B cell (primary cell): ENCODE measurements at regions not wholly inside any gene's neighbourhood (a gene's known extent, or its start where the extent isn't known, plus 50 kb on each side); places are given as distances from the start of the nearest gene placed in this dataset.
A peak's percentile ranks its signal among the peaks of the same experiment; 100 is the strongest.
"Not testable (repeated sequence)": the region's sequence is repeated elsewhere in the genome, so short reads cannot be mapped to it uniquely, and the experiment has no call there.

Source experiments
- ATAC-seq: fragments of 200-7000 bp; cut with Tn5 transposase; one replicate; pipeline ENCODE4 v1.10.0; 2021; ENCODE audit warnings: low read depth, mild to moderate bottlenecking, moderate number of reproducible peaks, moderate library complexity
- CTCF ChIA-PET: fragments of 350-600 bp; sonication (Branson Sonifier 250); formaldehyde crosslinking; loops from one replicate; lab custom pipeline; 2021; ENCODE audit warnings: antibody characterized with exemption, inconsistent platforms; lab: Charles Lee
- POLR2A ChIA-PET: fragments of 350-600 bp; sonication (Branson Sonifier 250); formaldehyde crosslinking; loops from one replicate; lab custom pipeline; 2021; ENCODE audit warnings: antibody characterized with exemption; lab: Charles Lee
- DNase-seq: peaks from one replicate; pipeline ENCODE4 v3.0.0; 2013
- H2AFZ ChIP-seq: 2 replicates; pipeline ENCODE4 v1.6.1; 2012; ENCODE audit warnings: mild to moderate bottlenecking, low read depth, low read length; ENCODE audit not compliant: insufficient read depth, poor library complexity, severe bottlenecking
- H3K27ac ChIP-seq, 2 donors: 1 replicate in 1 of 2; 2 replicates in 1 of 2; pipeline ENCODE4 v1.5.1; 2012 to 2013; ENCODE audit warnings: low read length in 2 of 2, mild to moderate bottlenecking in 2 of 2, moderate library complexity in 1 of 2
- H3K27me3 ChIP-seq, 4 experiments: fragments of 200-600 bp in 1 of 4; sonication (generic) in 1 of 4; replicated peaks in 1 of 4; 1 replicate in 2 of 4; 2 replicates in 2 of 4; pipeline versions ENCODE4 v1.6.1 to v1.7.0; 2013 to 2016; ENCODE audit warnings: low read length in 3 of 4, mild to moderate bottlenecking in 2 of 4, mixed read lengths in 1 of 4, moderate library complexity in 1 of 4; ENCODE audit not compliant: insufficient read depth in 4 of 4, control insufficient read depth in 3 of 4; ENCODE audit errors: control extremely low read depth in 1 of 4
- H3K36me3 ChIP-seq, 2 experiments: replicated peaks in 1 of 2; 1 replicate in 1 of 2; 2 replicates in 1 of 2; pipeline versions ENCODE4 v1.6.1 to v1.7.1; 2013; ENCODE audit warnings: low read length in 1 of 2; ENCODE audit not compliant: insufficient read depth in 2 of 2, control insufficient read depth in 1 of 2; ENCODE audit errors: control extremely low read depth in 1 of 2, extremely low read depth in 1 of 2
- H3K4me1 ChIP-seq, 2 donors: fragments of 200-600 bp in 1 of 2; sonication (generic) in 1 of 2; 1 replicate in 1 of 2; 2 replicates in 1 of 2; pipeline versions ENCODE4 v1.5.1 to v1.6.1; 2013 to 2017; ENCODE audit warnings: low read length in 2 of 2; ENCODE audit not compliant: control insufficient read depth in 2 of 2, insufficient read depth in 2 of 2
- H3K4me2 ChIP-seq: replicated peaks from 2 replicates; pipeline ENCODE3; 2012; ENCODE audit warnings: mild to moderate bottlenecking, low read depth, low read length; ENCODE audit not compliant: poor library complexity, severe bottlenecking
- H3K4me3 ChIP-seq, 5 experiments: fragments of 200-600 bp in 1 of 5; sonication (generic) in 1 of 5; 1 replicate in 3 of 5; 2 replicates in 2 of 5; pipeline versions ENCODE4 v1.5.1 to v1.7.0; 2011 to 2016; ENCODE audit warnings: low read length in 4 of 5, mild to moderate bottlenecking in 4 of 5, low read depth in 2 of 5, control low read depth in 1 of 5, moderate library complexity in 1 of 5; ENCODE audit not compliant: insufficient read depth in 1 of 5; ENCODE audit errors: control extremely low read depth in 1 of 5, extremely low read depth in 1 of 5
- H3K79me2 ChIP-seq: fragments of 200-600 bp; sonication (generic); one replicate; pipeline ENCODE4 v1.6.0; 2016; ENCODE audit warnings: low read length; ENCODE audit not compliant: control insufficient read depth, insufficient read depth
- H3K9ac ChIP-seq: fragments of 200-600 bp; sonication (generic); 2 replicates; pipeline ENCODE4 v1.6.1; 2017; ENCODE audit warnings: mild to moderate bottlenecking, low read length, moderate library complexity
- H3K9me3 ChIP-seq, 3 donors: one replicate each; pipeline versions ENCODE4 v1.6.1 to v1.7.1; 2013; ENCODE audit warnings: low read length in 2 of 3; ENCODE audit not compliant: control insufficient read depth in 2 of 3, insufficient read depth in 1 of 3; ENCODE audit errors: control extremely low read depth in 1 of 3
- H4K20me1 ChIP-seq: 2 replicates; pipeline ENCODE4 v1.6.0; 2012; ENCODE audit warnings: mild to moderate bottlenecking, low read length; ENCODE audit not compliant: insufficient read depth, control insufficient read depth, poor library complexity, severe bottlenecking
- H3K27ac Mint-ChIP-seq: one replicate; pipeline ENCODE4 v1.8.0; 2021; ENCODE audit warnings: mixed read lengths
- H3K27me3 Mint-ChIP-seq: one replicate; pipeline ENCODE4 v1.8.0; 2021; ENCODE audit warnings: mixed read lengths
- H3K4me1 Mint-ChIP-seq: one replicate; pipeline ENCODE4 v1.8.0; 2021; ENCODE audit warnings: mixed read lengths
- H3K4me3 Mint-ChIP-seq: one replicate; pipeline ENCODE4 v1.8.0; 2021; ENCODE audit warnings: mixed read lengths
- H3K9me3 Mint-ChIP-seq: one replicate; pipeline ENCODE4 v1.8.0; 2022; ENCODE audit warnings: mixed read lengths; ENCODE audit not compliant: insufficient read depth
- WGBS: methylation state at CpG from one replicate; pipeline ENCODE4 v1.1.5; 2013; ENCODE audit warnings: missing lambda C conversion rate; ENCODE audit not compliant: insufficient coverage; 5-methylcytosine and 5-hydroxymethylcytosine counted together
- intact Hi-C: fragments of 100-400 bp; cut with micrococcal nuclease; formaldehyde crosslinking; loops from one replicate; pipeline ENCODE4 v1.10.0; 2022

DNA sequence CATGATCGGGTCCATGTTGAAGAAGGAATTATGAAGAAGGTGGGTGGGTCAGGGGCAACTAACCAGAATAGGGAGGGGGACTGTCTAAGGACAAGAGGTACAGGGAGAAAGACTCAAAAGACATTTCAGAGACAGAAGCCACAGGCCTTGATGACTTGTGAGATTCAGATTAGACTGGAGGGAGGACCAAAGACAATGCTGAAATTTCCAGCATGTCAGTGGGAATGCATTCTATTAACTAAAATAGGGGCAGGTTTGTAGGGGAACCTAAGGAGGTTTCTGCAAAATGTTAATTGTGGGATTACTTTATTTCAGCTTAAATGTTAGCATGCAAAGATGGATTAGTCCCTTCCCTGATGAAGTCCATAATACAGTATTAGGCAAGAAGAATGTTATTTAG, 141.6 kb upstream of the NBPF26 start:
- H2AFZ ChIP-seq, H3K79me2 ChIP-seq, H3K27me3 ChIP-seq, H4K20me1 ChIP-seq, DNase-seq, H3K4me3 Mint-ChIP-seq, H3K4me1 ChIP-seq, H3K27ac Mint-ChIP-seq, H3K36me3 ChIP-seq, ATAC-seq, H3K9me3 Mint-ChIP-seq, CTCF ChIA-PET, H3K27ac ChIP-seq, H3K9ac ChIP-seq, H3K9me3 ChIP-seq, H3K4me1 Mint-ChIP-seq, intact Hi-C loops, POLR2A ChIA-PET, H3K4me3 ChIP-seq, H3K4me2 ChIP-seq, H3K27me3 Mint-ChIP-seq: not testable (repeated sequence)
- WGBS = no CpG with 5 or more reads among the region's 1 CpG

DNA sequence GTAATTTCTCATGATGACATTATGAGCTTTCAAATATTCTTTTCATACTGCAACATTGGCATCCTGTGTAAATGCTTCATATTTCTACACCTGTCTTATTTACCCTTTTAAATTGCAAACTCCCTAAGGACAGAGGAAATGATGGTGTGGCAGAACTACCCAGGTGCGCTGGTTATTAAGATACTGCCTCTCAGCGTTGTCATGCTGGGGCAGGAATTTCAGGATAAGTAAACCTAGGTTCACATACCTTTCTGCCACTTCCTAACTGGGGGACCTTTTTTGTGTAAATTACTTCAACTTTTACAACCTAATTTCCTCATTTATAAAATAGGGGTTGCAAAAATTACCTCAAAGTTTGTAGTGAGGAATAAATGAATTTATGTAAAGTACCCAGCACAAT, 137.7 kb upstream of the NBPF26 start:
- WGBS = no CpG with 5 or more reads among the region's 2 CpGs
- DNase-seq, H3K9me3 Mint-ChIP-seq, H3K4me3 Mint-ChIP-seq, H3K27ac ChIP-seq, H3K27ac Mint-ChIP-seq, H3K27me3 ChIP-seq, ATAC-seq, H3K4me1 Mint-ChIP-seq, H3K79me2 ChIP-seq, H3K9ac ChIP-seq, H3K9me3 ChIP-seq, H3K4me2 ChIP-seq, intact Hi-C loops, H3K4me3 ChIP-seq, H2AFZ ChIP-seq, H3K4me1 ChIP-seq, CTCF ChIA-PET, H3K36me3 ChIP-seq, H4K20me1 ChIP-seq, POLR2A ChIA-PET, H3K27me3 Mint-ChIP-seq: not testable (repeated sequence)

DNA sequence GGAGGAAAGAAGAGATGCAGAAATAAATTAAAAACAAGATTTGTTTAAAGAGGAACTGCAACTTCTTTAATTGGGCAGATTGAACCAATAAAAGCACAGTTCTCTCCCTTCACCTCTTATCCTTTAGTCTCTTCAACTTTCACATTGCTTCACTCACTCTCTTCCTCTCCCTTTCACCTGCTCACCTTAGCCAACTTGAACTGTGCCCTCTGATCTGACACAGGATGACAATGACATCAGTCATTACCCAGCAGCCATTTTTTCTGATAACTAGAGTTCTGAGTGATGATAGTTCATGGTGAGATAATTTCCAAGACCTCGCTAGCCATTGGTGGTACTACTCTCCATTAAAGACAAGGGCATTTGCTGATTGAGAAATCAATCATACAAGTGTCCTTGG, 134.9 kb upstream of the NBPF26 start:
- H3K4me3 ChIP-seq, H3K4me3 Mint-ChIP-seq, H3K9me3 ChIP-seq, H3K27ac Mint-ChIP-seq, H3K27me3 Mint-ChIP-seq, H3K9ac ChIP-seq, H3K4me1 Mint-ChIP-seq, DNase-seq, ATAC-seq, H3K27me3 ChIP-seq, intact Hi-C loops, H3K4me2 ChIP-seq, CTCF ChIA-PET, H4K20me1 ChIP-seq, H3K27ac ChIP-seq, H3K36me3 ChIP-seq, H3K9me3 Mint-ChIP-seq, H2AFZ ChIP-seq, H3K79me2 ChIP-seq, H3K4me1 ChIP-seq, POLR2A ChIA-PET: not testable (repeated sequence)
- WGBS = no CpG with 5 or more reads among the region's 1 CpG

DNA sequence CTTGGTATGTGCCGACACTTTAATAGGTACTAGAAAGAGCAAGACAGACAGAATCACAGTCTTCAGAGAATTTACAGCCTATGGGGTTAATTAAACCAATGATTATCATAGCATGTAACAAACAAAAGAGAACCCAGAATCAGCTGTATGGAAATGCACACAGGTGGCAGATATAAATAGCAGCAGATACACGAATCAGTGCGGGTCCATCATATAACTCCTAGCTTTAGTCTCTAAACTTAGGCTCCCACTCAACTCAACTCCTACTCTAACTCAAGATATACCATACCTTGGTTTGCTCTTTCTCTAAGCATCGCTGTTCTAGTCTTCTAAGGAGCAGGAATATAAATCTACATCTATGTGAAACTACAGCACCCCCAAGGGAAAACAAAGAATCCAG, 132.0 kb upstream of the NBPF26 start:
- intact Hi-C loops, H3K9me3 Mint-ChIP-seq, POLR2A ChIA-PET, H3K9me3 ChIP-seq, H3K27ac ChIP-seq, H3K27ac Mint-ChIP-seq, H3K4me2 ChIP-seq, H3K27me3 Mint-ChIP-seq, H3K9ac ChIP-seq, H4K20me1 ChIP-seq, H3K27me3 ChIP-seq, H3K4me3 ChIP-seq, H3K4me1 ChIP-seq, H3K4me3 Mint-ChIP-seq, H3K36me3 ChIP-seq, H2AFZ ChIP-seq, DNase-seq, H3K79me2 ChIP-seq, H3K4me1 Mint-ChIP-seq, CTCF ChIA-PET: not testable (repeated sequence)
- no CpG with 5 or more reads among the region's 4 CpGs for WGBS
- peak; percentile 47 for ATAC-seq
